ENCODE measurements at regions not wholly inside any gene's neighbourhood (a gene's known extent, or its start where the extent isn't known, plus 50 kb on each side); places are given as distances from the start of the nearest gene placed in this dataset.

- DNase-seq: no peak
Observed at GRCh38 chr3:21357241-21357640, 393.8 kb downstream of the ZNF385D start.

- no peak for DNase-seq
Observed at GRCh38 chr3:21356402-21356801, 394.6 kb downstream of the ZNF385D start.

GRCh38 chr3:21345382-21345976 lies 405.5 kb downstream of the ZNF385D start:
- no peak for DNase-seq

- no peak for DNase-seq
Observed at GRCh38 chr3:21331857-21332256, 419.2 kb downstream of the ZNF385D start.

- DNase-seq: no peak
Observed at GRCh38 chr3:21331321-21331720, 419.7 kb downstream of the ZNF385D start.

GRCh38 chr3:21330293-21330692 lies 420.7 kb downstream of the ZNF385D start:
- DNase-seq: peak; percentile 4

GRCh38 chr3:21328711-21329390 lies 422.2 kb downstream of the ZNF385D start:
- DNase-seq: no peak

GRCh38 chr3:21326704-21327475 lies 424.1 kb downstream of the ZNF385D start:
- DNase-seq: no peak

- DNase-seq: no peak
Observed at GRCh38 chr3:21314688-21315087, 436.3 kb downstream of the ZNF385D start.

- no peak for DNase-seq
Observed at GRCh38 chr3:21310891-21311290, 440.1 kb downstream of the ZNF385D start.

GRCh38 chr3:21310161-21310560 lies 440.8 kb downstream of the ZNF385D start:
- no peak for DNase-seq

- DNase-seq: no peak
Observed at GRCh38 chr3:21297304-21297703, 453.7 kb downstream of the ZNF385D start.

- no peak for DNase-seq
Observed at GRCh38 chr3:21294768-21295167, 456.2 kb downstream of the ZNF385D start.

GRCh38 chr3:21292971-21293370 lies 458.0 kb downstream of the ZNF385D start:
- no peak for DNase-seq

- DNase-seq: no peak
Observed at GRCh38 chr3:21290557-21290956, 460.5 kb downstream of the ZNF385D start.

- DNase-seq: no peak
Observed at GRCh38 chr3:21274079-21274571, 476.9 kb downstream of the ZNF385D start.

GRCh38 chr3:21273259-21274025 lies 477.6 kb downstream of the ZNF385D start:
- DNase-seq: no peak

- no peak for DNase-seq
Observed at GRCh38 chr3:21271606-21272016, 479.4 kb downstream of the ZNF385D start.

GRCh38 chr3:21269882-21270281 lies 481.1 kb downstream of the ZNF385D start:
- no peak for DNase-seq

- no peak for DNase-seq
Observed at GRCh38 chr3:21260507-21260906, 490.5 kb downstream of the ZNF385D start.

GRCh38 chr3:21259896-21260295 lies 491.1 kb downstream of the ZNF385D start:
- DNase-seq: no peak

- no peak for DNase-seq
Observed at GRCh38 chr3:21256932-21257331, 494.1 kb downstream of the ZNF385D start.

- no peak for DNase-seq
Observed at GRCh38 chr3:21238661-21239060, 512.3 kb downstream of the ZNF385D start.
